ENCODE measurements at regions not wholly inside any gene's neighbourhood (a gene's known extent, or its start where the extent isn't known, plus 50 kb on each side); places are given as distances from the start of the nearest gene placed in this dataset.
A peak's percentile ranks its signal among the peaks of the same experiment; 100 is the strongest.

GRCh38 chr20:22320245-22320915, 264.0 kb downstream of the FOXA2 start:
- DNase-seq (ENCODE audit: low read depth) = no peak
- TF ChIP-seq, protein P1, sequence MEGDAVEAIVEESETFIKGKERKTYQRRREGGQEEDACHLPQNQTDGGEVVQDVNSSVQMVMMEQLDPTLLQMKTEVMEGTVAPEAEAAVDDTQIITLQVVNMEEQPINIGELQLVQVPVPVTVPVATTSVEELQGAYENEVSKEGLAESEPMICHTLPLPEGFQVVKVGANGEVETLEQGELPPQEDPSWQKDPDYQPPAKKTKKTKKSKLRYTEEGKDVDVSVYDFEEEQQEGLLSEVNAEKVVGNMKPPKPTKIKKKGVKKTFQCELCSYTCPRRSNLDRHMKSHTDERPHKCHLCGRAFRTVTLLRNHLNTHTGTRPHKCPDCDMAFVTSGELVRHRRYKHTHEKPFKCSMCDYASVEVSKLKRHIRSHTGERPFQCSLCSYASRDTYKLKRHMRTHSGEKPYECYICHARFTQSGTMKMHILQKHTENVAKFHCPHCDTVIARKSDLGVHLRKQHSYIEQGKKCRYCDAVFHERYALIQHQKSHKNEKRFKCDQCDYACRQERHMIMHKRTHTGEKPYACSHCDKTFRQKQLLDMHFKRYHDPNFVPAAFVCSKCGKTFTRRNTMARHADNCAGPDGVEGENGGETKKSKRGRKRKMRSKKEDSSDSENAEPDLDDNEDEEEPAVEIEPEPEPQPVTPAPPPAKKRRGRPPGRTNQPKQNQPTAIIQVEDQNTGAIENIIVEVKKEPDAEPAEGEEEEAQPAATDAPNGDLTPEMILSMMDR (IDR thresholded peaks at IDR 0.05; ENCODE audit: insufficient read depth, low read length) = no peak
- H3K4me3 ChIP-seq (ENCODE audit: low read depth, low read length) = no peak overlapping the region

GRCh38 chr20:22315771-22316170, 268.6 kb downstream of the FOXA2 start:
- no peak for DNase-seq (ENCODE audit: low read depth)
- TF ChIP-seq, protein P1 (IDR thresholded peaks at IDR 0.05; ENCODE audit: insufficient read depth, low read length) = no peak
- no peak overlapping the region for H3K4me3 ChIP-seq (ENCODE audit: low read depth, low read length)

GRCh38 chr20:22315073-22315472, 269.3 kb downstream of the FOXA2 start:
- TF ChIP-seq, protein P1 (IDR thresholded peaks at IDR 0.05; ENCODE audit: insufficient read depth, low read length) = no peak

DNA sequence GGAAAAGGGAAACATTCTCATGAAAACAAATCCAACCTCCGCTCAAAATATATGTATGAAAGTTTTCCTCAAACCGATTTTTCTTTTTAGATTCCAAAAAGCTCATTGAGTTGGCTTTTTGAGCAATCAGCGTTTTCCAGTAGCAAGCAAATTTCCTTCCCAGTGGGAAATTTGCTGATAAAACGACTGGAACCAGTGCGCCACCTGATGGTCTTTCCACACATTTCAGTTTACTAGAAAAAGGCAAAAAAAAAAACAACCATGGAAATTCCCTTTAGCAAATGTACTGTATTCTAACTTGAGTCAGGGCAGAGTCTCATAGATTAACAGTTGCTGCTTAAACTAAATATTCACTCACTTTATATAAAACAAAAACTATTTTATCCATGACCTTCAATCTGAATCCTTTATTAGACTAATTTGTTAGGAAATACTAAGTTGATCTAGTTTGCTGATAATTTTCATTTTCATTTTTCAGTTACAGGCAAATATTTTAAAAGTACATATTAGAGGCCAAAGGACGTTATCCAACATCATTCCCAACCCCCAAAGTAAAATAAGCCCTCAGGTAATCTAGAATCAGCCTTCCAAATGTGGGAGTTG, 271.5 kb downstream of the FOXA2 start:
- peak; percentile 61 for DNase-seq (ENCODE audit: low read depth)
- TF ChIP-seq, protein P1 (IDR thresholded peaks at IDR 0.05; ENCODE audit: insufficient read depth, low read length) = peak; percentile 71

More at GRCh38 chr20:22315073-22315472, 269.3 kb downstream of the FOXA2 start:
- DNase-seq (ENCODE audit: low read depth) = no peak
- H3K4me3 ChIP-seq (ENCODE audit: low read depth, low read length) = no peak overlapping the region

GRCh38 chr20:22308934-22309333, 275.4 kb downstream of the FOXA2 start:
- H3K4me3 ChIP-seq (ENCODE audit: low read depth, low read length) = no peak overlapping the region
- TF ChIP-seq, protein P1 (IDR thresholded peaks at IDR 0.05; ENCODE audit: insufficient read depth, low read length) = no peak
- DNase-seq (ENCODE audit: low read depth) = no peak

More for the DNA sequence above, 271.5 kb downstream of the FOXA2 start:
- no peak overlapping the region for H3K4me3 ChIP-seq (ENCODE audit: low read depth, low read length)

GRCh38 chr20:22307409-22307808, 277.0 kb downstream of the FOXA2 start:
- TF ChIP-seq, protein P1 (IDR thresholded peaks at IDR 0.05; ENCODE audit: insufficient read depth, low read length) = no peak
- no peak for DNase-seq (ENCODE audit: low read depth)
- no peak overlapping the region for H3K4me3 ChIP-seq (ENCODE audit: low read depth, low read length)

All from fibroblast of the aortic adventitia (primary cell).